ENCODE measurements at regions not wholly inside any gene's neighbourhood (a gene's known extent, or its start where the extent isn't known, plus 50 kb on each side); places are given as distances from the start of the nearest gene placed in this dataset.
"Not testable (repeated sequence)": the region's sequence is repeated elsewhere in the genome, so short reads cannot be mapped to it uniquely, and the experiment has no call there.

DNA sequence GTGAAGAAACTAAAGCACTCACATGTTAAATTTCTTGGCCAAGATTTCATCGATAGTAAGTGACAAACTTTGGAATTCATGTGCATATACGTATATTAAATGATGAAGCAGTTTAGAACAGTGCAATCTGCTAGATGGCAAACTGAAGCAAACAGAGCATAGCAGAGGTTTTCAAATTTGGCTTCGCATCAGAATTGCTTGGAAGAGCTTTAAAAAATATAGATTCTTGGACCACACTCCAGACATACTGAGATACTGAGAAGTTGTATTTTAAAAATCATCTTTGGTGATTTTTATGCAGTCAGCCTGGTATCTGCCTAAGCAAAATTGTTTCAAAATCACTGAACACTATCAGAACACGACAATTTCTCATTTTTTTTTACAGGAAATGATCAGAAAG lies 709.2 kb downstream of the PLA2G4A start:
- no peaks in the 10 kb centered on the region for H3K36me3 ChIP-seq (ENCODE audit: insufficient read depth, low read length)
- no peaks in the 10 kb centered on the region for H3K9me3 ChIP-seq (ENCODE audit: control insufficient read depth, insufficient read depth, low read length)
- no peaks in the 10 kb centered on the region for H3K4me1 ChIP-seq (ENCODE audit: insufficient read depth, low read length)
- H3K9ac ChIP-seq (ENCODE audit: low read depth, low read length), result no peak overlapping the region

DNA sequence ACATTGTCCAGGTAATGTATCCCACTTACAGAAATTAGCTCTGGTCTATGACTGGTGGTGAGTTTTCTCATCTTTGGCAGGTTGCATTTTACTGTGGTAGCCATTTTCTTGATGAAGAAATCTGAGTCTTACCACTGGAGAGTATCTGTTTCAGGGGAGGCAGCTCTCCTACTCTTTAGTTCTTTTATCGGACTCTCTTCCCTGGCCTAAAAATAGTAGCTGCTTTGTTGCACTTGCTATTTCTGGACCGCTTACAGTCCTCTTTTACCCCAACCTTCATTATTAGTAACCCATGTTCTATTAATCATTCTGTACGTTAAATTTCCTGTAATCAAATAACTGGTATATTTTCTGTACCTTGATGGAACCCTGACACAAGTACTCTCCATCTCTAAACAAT lies 720.8 kb downstream of the PLA2G4A start:
- Histone ChIP-seq H3K9ac (ENCODE audit: low read depth, low read length) (no peak overlapping the region), H3K9me3 (ENCODE audit: control insufficient read depth, insufficient read depth, low read length) (0 out of 2 replicates have a peak, but pooled peaks cover 2% of the 10 kb centered on the region), H3K4me1 (ENCODE audit: insufficient read depth, low read length) (no peaks in the 10 kb centered on the region), H3K36me3 (ENCODE audit: insufficient read depth, low read length) (no peaks in the 10 kb centered on the region)

DNA sequence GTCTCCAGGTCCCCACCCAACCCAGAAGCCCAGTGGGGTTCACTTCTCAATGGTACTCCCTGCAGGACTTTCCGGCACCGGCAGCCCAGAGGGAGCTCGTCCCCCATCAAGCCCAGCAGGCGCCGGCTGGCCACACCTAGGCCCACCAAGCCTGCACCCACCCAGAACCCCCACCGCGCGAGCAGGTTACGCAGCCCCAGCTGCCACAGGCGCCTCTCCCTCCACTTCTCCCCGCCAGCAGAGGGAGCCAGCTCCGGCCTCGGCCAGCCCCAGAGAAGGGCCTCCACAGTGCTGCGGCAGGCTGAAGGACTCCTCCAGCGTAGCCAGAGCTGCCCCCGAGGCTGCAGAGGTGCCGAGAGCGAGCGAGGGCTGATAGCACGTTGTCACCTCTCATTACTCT lies 722.3 kb downstream of the PLA2G4A start:
- Histone ChIP-seq H3K9me3 (ENCODE audit: control insufficient read depth, insufficient read depth, low read length) (0 out of 2 replicates have a peak, but pooled peaks cover 2% of the 10 kb centered on the region), H3K4me1 (ENCODE audit: insufficient read depth, low read length) (no peaks in the 10 kb centered on the region), H3K36me3 (ENCODE audit: insufficient read depth, low read length) (no peaks in the 10 kb centered on the region), H3K9ac (ENCODE audit: low read depth, low read length) (no peak overlapping the region)

DNA sequence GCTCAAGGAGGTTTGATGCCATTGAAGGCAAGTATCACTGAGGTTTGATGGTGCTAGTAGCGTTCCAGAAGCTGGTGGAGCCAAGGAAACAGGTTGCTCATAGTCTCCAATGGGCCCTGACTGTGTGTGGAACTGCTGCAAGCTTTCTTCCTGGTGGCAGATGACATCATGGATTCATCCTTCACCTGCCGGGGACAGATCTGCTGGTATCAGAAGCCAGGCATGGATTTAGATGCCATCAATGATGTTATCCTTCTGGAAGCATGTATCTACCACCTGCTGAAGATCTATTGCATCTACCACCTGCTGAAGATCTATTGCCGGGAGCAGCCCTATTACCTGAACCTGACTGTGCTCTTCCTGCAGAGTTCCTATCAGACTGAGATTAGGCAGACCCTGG lies 734.4 kb downstream of the PLA2G4A start:
- no peaks in the 10 kb centered on the region for H3K36me3 ChIP-seq (ENCODE audit: insufficient read depth, low read length)
- H3K9me3 ChIP-seq (ENCODE audit: control insufficient read depth, insufficient read depth, low read length), result no peaks in the 10 kb centered on the region
- no peaks in the 10 kb centered on the region for H3K4me1 ChIP-seq (ENCODE audit: insufficient read depth, low read length)
- no peak overlapping the region for H3K9ac ChIP-seq (ENCODE audit: low read depth, low read length)

DNA sequence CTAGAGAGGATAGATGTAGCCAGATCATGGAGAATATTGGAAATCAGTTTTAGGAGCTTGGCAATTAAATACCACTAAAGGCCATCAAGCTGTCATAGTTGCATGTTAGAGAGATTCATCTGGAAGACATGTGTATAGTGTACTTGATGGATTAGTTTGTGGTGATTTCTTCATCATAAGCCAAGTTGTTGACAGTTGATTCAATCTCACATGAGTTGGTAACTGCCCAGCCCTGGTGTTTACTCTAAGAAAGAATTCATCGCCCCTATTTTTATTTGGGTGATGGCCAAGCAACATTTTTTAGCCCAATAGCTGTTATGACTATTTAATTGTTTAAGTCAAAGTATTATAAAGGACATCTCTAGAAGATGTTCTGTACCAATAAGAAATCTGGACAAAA lies 737.6 kb downstream of the PLA2G4A start:
- no peaks in the 10 kb centered on the region for H3K4me1 ChIP-seq (ENCODE audit: insufficient read depth, low read length)
- H3K9ac ChIP-seq (ENCODE audit: low read depth, low read length), result no peak overlapping the region
- no peaks in the 10 kb centered on the region for H3K9me3 ChIP-seq (ENCODE audit: control insufficient read depth, insufficient read depth, low read length)
- H3K36me3 ChIP-seq (ENCODE audit: insufficient read depth, low read length), result no peaks in the 10 kb centered on the region

DNA sequence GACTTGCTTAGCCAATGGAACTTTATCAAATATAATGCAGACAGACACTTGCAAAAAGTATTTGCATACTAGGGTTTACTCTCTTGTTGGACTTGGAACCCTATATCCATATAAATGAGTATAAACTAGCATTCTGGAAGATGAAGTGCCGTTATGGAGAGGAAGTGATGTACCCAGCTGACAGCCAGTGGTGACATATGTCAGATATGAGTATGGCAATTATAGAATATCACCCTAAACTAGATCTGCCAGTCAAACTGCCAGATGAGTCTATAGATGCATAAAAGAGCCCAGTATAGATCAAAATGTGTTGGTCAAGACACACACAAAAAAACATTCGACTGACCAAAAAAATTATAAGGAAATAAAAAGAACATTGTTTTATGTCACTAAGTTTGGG lies 739.3 kb downstream of the PLA2G4A start:
- Histone ChIP-seq H3K4me1 (ENCODE audit: insufficient read depth, low read length) (no peaks in the 10 kb centered on the region), H3K9ac (ENCODE audit: low read depth, low read length) (no peak overlapping the region), H3K9me3 (ENCODE audit: control insufficient read depth, insufficient read depth, low read length) (no peaks in the 10 kb centered on the region), H3K36me3 (ENCODE audit: insufficient read depth, low read length) (no peaks in the 10 kb centered on the region)

DNA sequence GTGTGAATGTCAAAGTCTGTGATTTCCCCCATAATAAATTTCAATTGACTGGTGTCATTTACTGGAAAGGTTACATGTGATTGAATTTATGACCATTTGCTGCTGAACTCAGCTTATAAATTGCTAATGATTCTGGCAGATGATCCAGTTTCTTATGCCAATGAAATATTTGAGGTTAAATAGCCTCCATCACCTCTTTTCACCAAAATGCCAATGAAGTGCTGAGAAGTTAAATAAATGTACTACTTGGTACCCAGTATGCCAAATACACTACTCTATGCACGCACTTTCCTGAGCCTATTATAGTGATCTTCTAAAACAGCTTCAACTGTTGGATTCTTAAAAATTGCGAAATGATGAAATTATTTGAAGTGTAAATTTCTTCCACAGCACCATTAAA lies 741.4 kb downstream of the PLA2G4A start:
- Histone ChIP-seq H3K9me3 (ENCODE audit: control insufficient read depth, insufficient read depth, low read length) (no peaks in the 10 kb centered on the region), H3K9ac (ENCODE audit: low read depth, low read length) (no peak overlapping the region), H3K36me3 (ENCODE audit: insufficient read depth, low read length) (no peaks in the 10 kb centered on the region)

DNA sequence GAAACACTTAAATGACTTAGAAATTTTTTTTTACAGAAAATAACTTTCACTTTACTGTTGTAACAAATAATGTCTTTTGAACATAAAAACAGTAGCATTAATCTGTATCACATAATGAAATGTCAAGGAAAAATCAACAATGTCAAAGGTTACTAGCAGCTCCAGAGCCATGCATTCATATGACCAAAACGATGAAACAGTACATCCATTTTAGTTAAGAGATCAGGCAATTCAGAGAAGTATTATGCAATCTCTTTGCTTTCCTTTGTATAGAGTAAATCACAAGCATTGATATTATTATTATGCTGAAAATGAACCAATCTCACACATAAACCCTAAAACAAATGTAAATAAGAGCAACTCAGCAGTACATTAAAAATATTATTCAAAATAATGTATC lies 748.9 kb downstream of the PLA2G4A start:
- no peaks in the 10 kb centered on the region for H3K4me1 ChIP-seq (ENCODE audit: insufficient read depth, low read length)
- H3K36me3 ChIP-seq (ENCODE audit: insufficient read depth, low read length), result no peaks in the 10 kb centered on the region
- no peaks in the 10 kb centered on the region for H3K9me3 ChIP-seq (ENCODE audit: control insufficient read depth, insufficient read depth, low read length)
- no peak overlapping the region for H3K9ac ChIP-seq (ENCODE audit: low read depth, low read length)

More for the DNA sequence above, 741.4 kb downstream of the PLA2G4A start:
- H3K4me1 ChIP-seq (ENCODE audit: insufficient read depth, low read length), result no peaks in the 10 kb centered on the region

DNA sequence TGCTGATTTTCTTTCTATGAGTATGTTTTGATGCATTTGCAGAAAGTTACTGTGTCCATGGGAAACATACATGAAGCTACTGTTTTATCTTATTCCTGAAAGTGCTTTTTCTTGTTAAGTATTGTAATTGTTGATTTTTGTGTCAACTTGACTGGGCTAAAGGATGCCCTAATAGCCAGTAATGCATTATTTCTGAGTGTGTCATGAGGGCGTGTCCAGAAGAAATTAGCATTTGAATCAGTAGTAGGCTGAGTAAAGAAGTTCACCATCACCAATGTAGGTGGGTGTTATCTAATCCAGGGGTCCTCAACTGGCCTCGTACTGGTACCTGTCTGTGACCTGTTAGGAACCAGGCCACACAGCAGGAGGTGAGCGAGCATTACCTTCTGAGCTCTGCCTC lies 760.2 kb downstream of the PLA2G4A start:
- Histone ChIP-seq H3K9me3 (ENCODE audit: control insufficient read depth, insufficient read depth, low read length) (no peaks in the 10 kb centered on the region), H3K36me3 (ENCODE audit: insufficient read depth, low read length) (no peaks in the 10 kb centered on the region), H3K4me1 (ENCODE audit: insufficient read depth, low read length) (no peaks in the 10 kb centered on the region), H3K9ac (ENCODE audit: low read depth, low read length) (no peak overlapping the region)

DNA sequence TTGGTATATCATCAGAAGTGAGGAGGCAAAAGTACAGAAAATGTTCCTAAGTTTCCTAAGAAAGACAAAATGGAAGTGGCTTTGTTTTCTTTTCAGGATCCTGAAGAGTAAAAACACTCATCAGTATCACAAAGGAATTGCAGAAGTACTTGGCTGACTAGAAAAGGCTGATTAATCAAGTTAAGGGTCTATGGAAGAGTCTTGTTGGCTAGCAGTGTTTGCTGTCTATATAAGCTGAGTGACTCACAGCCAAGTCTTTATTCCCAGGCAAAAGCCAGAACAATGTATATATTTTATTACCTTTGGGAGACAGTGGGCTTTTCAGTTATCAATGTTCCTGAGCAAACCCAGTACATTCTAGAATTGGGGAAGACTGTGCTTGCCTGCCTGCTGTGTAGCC lies 777.0 kb downstream of the PLA2G4A start:
- Histone ChIP-seq H3K4me1 (ENCODE audit: insufficient read depth, low read length) (no peaks in the 10 kb centered on the region), H3K36me3 (ENCODE audit: insufficient read depth, low read length) (no peaks in the 10 kb centered on the region), H3K9ac (ENCODE audit: low read depth, low read length) (no peak overlapping the region), H3K9me3 (ENCODE audit: control insufficient read depth, insufficient read depth, low read length) (no peaks in the 10 kb centered on the region; the same call in 1 of the 2 replicates)

DNA sequence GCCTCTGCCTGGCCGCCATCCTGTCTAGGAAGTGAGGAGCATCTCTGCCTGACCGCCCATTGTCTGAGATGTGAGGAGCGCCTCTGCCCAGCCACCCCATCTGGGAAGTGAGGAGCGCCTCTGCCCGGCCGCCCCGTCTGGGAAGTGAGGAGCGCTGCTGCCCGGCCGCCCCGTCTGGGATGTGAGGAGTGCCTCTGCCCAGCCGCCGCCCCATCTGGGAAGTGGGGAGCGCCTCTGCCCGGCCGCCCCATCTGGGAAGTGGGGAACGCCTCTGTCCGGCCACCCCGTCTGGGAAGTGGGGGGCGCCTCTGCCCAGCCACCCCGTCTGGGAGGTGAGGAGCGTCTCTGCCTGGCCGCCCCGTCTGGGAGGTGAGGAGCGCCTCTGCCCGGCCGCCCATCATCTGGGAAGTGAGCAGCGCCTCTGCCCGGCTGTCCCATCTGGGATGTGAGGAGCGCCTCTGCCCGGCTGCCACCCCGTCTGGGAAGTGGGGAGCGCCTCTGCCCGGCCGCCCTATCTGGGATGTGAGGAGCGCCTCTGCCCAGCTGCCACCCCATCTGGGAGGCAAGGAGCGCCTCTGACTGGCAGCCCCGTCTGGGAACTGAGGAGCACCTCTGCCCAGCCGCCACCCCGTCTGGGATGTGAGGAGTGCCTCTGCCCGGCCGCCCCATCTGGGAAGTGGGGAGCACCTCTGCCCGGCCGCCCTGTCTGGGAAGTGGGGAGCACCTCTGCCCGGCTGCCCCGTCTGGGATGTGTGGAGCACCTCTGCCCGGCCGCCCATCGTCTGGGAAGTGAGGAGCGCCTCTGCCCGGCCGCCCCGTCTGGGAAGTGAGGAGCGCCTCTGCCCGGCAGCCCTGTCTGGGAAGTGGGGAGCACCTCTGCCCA lies 787.3 kb downstream of the PLA2G4A start:
- not testable (repeated sequence) for H3K4me1 ChIP-seq (ENCODE audit: insufficient read depth, low read length)

DNA sequence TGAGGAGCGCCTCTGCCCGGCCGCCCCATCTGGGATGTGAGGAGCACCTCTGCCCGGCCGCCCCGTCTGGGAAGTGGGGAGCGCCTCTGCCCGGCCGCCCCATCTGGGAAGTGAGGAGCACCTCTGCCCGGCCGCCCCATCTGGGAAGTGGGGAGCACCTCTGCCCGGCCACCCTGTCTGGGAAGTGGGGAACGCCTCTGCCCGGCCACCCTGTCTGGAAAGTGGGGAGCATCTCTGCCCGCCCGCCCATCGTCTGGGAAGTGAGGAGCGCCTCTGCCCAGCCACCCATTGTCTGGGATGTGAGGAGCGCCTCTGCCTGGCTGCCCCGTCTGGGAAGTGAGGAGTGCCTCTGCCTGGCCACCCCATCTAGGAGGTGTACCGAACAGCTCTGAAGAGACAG lies 788.1 kb downstream of the PLA2G4A start:
- not testable (repeated sequence) for H3K9ac ChIP-seq (ENCODE audit: low read depth, low read length); H3K4me1 ChIP-seq (ENCODE audit: insufficient read depth, low read length); H3K36me3 ChIP-seq (ENCODE audit: insufficient read depth, low read length)
- H3K9me3 ChIP-seq (ENCODE audit: control insufficient read depth, insufficient read depth, low read length), result peaks cover 20% of the 10 kb centered on the region

More for the DNA sequence above, 787.3 kb downstream of the PLA2G4A start:
- not testable (repeated sequence) for H3K36me3 ChIP-seq (ENCODE audit: insufficient read depth, low read length); H3K9ac ChIP-seq (ENCODE audit: low read depth, low read length)
- peaks cover 20% of the 10 kb centered on the region for H3K9me3 ChIP-seq (ENCODE audit: control insufficient read depth, insufficient read depth, low read length)

DNA sequence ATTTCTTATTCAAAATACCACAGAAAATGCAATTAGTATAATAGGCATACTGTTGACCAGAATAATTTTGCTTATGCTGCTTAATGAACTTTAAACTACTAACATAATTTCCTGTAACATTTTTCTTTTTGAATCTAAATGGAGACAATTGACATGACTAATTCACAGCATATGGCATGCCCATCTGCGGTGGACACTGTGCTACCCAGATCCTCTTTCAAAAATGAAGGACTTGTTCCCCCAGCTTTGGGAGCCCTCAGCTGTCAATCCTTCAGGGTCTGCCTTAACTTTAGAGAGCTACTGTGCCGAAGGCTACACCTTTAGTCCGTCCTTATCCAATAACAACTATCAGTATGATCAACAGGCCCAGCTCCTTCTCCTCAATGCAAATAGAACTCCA lies 789.0 kb downstream of the PLA2G4A start:
- H3K9ac ChIP-seq (ENCODE audit: low read depth, low read length), result no peak overlapping the region
- H3K9me3 ChIP-seq (ENCODE audit: control insufficient read depth, insufficient read depth, low read length), result peaks cover 20% of the 10 kb centered on the region
- H3K4me1 ChIP-seq (ENCODE audit: insufficient read depth, low read length), result no peaks in the 10 kb centered on the region
- no peaks in the 10 kb centered on the region; the same call in 1 of the 2 replicates for H3K36me3 ChIP-seq (ENCODE audit: insufficient read depth, low read length)

DNA sequence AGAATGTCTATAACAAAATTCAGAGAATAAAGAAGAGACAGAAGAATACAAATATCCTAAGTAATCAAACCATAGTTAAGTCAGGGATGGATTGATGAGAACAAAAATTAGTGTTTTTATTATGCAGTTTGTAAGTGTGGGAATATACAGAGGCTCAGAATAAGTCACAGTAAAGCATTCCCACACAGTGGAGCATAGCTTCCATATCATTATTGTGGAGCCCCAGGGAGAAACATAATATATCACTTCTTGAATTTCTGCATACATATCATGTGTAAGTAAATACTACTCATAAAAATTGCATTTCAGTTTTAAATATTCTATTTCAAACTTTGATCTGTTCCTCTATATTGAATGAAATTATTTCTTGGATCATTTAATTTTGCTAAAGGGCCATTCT lies 790.4 kb downstream of the PLA2G4A start:
- peaks cover under 1% of the 10 kb centered on the region; the same call in 1 of the 2 replicates for H3K4me1 ChIP-seq (ENCODE audit: insufficient read depth, low read length)
- no peaks in the 10 kb centered on the region for H3K36me3 ChIP-seq (ENCODE audit: insufficient read depth, low read length)
- H3K9ac ChIP-seq (ENCODE audit: low read depth, low read length), result no peak overlapping the region
- H3K9me3 ChIP-seq (ENCODE audit: control insufficient read depth, insufficient read depth, low read length), result peaks cover 16% of the 10 kb centered on the region

DNA sequence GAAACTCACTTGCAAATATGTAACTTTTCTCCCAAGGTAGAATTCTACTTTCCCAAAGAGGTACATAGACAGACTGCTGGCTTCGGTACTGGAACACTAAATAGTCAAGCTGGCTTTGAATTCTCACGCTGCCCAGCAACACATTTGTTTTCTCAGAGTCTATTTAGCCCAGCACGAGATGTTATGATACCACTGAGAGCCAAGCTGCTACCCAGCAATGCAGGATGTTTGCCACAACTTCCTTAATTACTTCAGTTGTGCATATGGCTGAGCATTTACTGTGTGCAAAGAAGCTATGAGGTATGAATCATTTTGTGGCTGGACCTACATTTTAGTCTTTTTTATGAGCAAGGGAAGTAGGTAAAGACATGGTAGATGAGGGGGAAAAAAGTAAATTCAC lies 793.2 kb downstream of the PLA2G4A start:
- H3K4me1 ChIP-seq (ENCODE audit: insufficient read depth, low read length), result peaks cover 13% of the 10 kb centered on the region; the same call in 1 of the 2 replicates
- no peak overlapping the region for H3K9ac ChIP-seq (ENCODE audit: low read depth, low read length)
- no peaks in the 10 kb centered on the region for H3K36me3 ChIP-seq (ENCODE audit: insufficient read depth, low read length)

More for the DNA sequence above, 793.2 kb downstream of the PLA2G4A start:
- peaks cover 10% of the 10 kb centered on the region for H3K9me3 ChIP-seq (ENCODE audit: control insufficient read depth, insufficient read depth, low read length)
